Progenitor cell of endocrine pancreas (in vitro differentiated cells): ENCODE measurements at regions not wholly inside any gene's neighbourhood (a gene's known extent, or its start where the extent isn't known, plus 50 kb on each side); places are given as distances from the start of the nearest gene placed in this dataset.

Experiments
- DNase-seq: peaks from one replicate; pipeline ENCODE4 v3.0.0; 2021; ENCODE audit warnings: low spot score; ENCODE audit not compliant: unreplicated experiment
- H3K27ac Mint-ChIP-seq: 2 replicates; pipeline ENCODE4 v1.8.0; 2021; ENCODE audit warnings: mild to moderate bottlenecking, moderate library complexity, mixed read lengths
- H3K27me3 Mint-ChIP-seq: 2 replicates; pipeline ENCODE4 v1.8.0; 2021; ENCODE audit warnings: mixed read lengths
- H3K36me3 Mint-ChIP-seq: 2 replicates; pipeline ENCODE4 v1.8.0; 2022; ENCODE audit warnings: mixed read lengths; ENCODE audit not compliant: insufficient read depth
- H3K4me1 Mint-ChIP-seq: 2 replicates; pipeline ENCODE4 v1.8.0; 2021; ENCODE audit warnings: low read depth, mixed read lengths
- H3K4me3 Mint-ChIP-seq: 2 replicates; pipeline ENCODE4 v1.8.0; 2021; ENCODE audit warnings: low read depth, mild to moderate bottlenecking, moderate library complexity, mixed read lengths
- H3K9me3 Mint-ChIP-seq: 2 replicates; pipeline ENCODE4 v1.8.0; 2021; ENCODE audit warnings: low read depth, mixed read lengths
- TF ChIP-seq, protein P1 (sequence below): fragments of 200-600 bp; sonication (generic); IDR thresholded peaks from one replicate; pipeline ENCODE4 v1.5.0; 2021; ENCODE audit warnings: antibody characterized with exemption, mild to moderate bottlenecking; ENCODE audit not compliant: unreplicated experiment

DNA sequence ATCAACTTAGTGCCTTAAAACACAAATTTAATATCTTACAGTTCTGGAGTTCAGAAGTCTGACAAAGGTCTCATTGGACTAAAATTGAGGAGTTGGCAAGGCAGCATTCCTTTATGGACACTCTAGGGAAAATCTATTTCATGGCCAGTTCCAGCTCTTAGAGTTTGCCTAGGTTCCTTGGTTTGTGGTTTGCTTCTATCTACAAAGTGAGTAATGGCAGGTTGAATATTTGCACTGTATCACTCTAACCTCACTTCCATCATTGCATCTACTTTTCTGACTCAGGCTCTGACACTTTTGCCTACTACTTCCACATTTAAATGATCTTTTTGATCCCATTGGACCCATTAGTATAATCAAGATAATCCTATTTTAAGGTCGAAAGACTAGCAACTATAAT, 64.7 kb upstream of the PCDH10 start:
- Mint-ChIP-seq H3K4me1 (no peaks in the 10 kb centered on the region), H3K27me3 (no peaks in the 10 kb centered on the region), H3K4me3 (no peak overlapping the region), H3K9me3 (no peaks in the 10 kb centered on the region), H3K36me3 (no peaks in the 10 kb centered on the region), H3K27ac (no peak overlapping the region)
- no peak for DNase-seq
- TF ChIP-seq, protein P1, sequence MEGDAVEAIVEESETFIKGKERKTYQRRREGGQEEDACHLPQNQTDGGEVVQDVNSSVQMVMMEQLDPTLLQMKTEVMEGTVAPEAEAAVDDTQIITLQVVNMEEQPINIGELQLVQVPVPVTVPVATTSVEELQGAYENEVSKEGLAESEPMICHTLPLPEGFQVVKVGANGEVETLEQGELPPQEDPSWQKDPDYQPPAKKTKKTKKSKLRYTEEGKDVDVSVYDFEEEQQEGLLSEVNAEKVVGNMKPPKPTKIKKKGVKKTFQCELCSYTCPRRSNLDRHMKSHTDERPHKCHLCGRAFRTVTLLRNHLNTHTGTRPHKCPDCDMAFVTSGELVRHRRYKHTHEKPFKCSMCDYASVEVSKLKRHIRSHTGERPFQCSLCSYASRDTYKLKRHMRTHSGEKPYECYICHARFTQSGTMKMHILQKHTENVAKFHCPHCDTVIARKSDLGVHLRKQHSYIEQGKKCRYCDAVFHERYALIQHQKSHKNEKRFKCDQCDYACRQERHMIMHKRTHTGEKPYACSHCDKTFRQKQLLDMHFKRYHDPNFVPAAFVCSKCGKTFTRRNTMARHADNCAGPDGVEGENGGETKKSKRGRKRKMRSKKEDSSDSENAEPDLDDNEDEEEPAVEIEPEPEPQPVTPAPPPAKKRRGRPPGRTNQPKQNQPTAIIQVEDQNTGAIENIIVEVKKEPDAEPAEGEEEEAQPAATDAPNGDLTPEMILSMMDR, result no peak

DNA sequence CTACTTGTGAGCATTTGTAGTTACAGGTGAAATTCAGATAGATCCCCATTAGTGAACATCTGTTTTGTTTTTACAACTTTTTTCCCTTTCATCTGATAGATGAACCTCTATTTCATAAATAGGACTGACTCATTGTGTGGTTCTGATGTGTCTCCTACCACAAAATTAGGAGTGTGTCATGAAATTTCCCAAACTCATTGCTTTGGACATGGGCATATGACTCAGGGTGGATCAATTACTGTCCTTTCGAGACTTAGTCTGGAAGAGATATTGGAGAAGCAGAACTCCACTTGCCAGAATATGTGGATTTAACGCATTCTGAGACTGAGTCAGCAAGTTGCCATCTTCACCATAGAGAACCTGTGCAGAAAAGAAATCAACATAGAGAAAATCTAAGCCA, 53.5 kb upstream of the PCDH10 start:
- H3K36me3 Mint-ChIP-seq, result no peaks in the 10 kb centered on the region

DNA sequence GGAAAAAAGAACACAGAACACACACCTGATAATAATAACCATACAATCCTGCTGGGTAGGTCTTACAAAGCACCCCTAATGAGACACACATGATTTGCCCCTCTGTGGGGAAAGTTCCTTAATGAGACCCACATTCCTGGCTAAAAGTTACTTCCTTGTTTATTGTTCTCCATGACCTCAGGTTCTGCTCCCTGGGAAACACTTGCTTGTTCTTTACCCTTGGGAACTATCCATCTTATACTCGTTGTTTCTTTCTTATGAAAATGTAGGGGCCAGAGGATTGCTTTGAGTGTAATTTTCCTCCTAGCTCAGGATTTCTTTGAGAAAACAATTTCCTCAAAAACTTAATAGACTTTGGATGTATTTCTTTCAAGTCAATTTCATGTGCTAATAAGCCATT, 52.1 kb upstream of the PCDH10 start:
- H3K4me3 Mint-ChIP-seq, result no peak overlapping the region
- TF ChIP-seq, protein P1, result no peak
- no peak for DNase-seq
- H3K4me1 Mint-ChIP-seq, result peaks cover 11% of the 10 kb centered on the region
- no peaks in the 10 kb centered on the region for H3K36me3 Mint-ChIP-seq
- H3K27ac Mint-ChIP-seq, result peak overlapping the region; percentile 12
- H3K27me3 Mint-ChIP-seq, result no peaks in the 10 kb centered on the region
- H3K9me3 Mint-ChIP-seq, result peaks cover 8% of the 10 kb centered on the region

More for the DNA sequence above, 53.5 kb upstream of the PCDH10 start:
- TF ChIP-seq, protein P1, result no peak
- Mint-ChIP-seq H3K4me1 (peaks cover 11% of the 10 kb centered on the region), H3K4me3 (no peak overlapping the region), H3K9me3 (peaks cover 8% of the 10 kb centered on the region), H3K27me3 (no peaks in the 10 kb centered on the region), H3K27ac (no peak overlapping the region)
- DNase-seq, result no peak
